Activated CD4-positive, alpha-beta T cell treated with anti-CD3 and anti-CD28 coated beads, Interleukin-2, amount 50 U/mL, for 48 hours (primary cell): ENCODE measurements at regions not wholly inside any gene's neighbourhood (a gene's known extent, or its start where the extent isn't known, plus 50 kb on each side); places are given as distances from the start of the nearest gene placed in this dataset.
"Not testable (repeated sequence)": the region's sequence is repeated elsewhere in the genome, so short reads cannot be mapped to it uniquely, and the experiment has no call there.

Experiments used
- DNase-seq, 2 experiments: peaks; one replicate each; pipeline ENCODE4 v3.0.0-alpha.2; 2020

DNA sequence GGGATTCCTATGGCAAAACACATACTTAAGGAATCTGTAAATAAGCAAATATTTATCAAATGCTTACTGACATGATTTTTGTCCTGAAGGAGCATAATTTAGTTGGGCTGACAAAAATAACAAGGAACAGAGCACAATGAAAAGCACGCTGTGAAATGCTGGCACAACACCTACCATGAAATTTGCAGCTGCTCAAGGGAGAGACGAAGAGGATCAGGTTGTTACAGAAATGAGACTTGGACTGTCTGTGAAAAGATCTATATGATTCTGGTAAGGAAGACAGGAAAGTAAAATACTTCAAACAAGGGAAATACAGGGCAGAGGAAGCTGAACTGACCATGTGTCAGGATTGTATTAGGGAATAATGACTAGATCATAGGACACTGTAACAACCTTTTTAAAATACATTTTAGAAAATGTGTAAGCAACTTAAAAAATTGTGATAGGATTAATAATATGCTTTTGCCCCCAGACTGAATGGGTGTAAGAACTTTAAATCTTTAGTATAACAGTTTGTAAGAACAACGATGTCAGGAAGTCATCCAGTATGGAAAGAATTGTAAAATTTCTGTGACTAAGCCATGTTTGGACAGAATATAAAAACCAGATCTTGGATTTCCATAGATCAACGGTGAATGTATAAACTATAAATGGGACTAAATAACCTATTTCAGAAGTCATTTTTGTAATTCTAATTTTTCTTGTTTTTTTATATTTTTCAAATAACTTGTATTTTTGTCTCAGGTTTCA, 1556.0 kb downstream of the EFNB2 start:
- DNase-seq: no peak

DNA sequence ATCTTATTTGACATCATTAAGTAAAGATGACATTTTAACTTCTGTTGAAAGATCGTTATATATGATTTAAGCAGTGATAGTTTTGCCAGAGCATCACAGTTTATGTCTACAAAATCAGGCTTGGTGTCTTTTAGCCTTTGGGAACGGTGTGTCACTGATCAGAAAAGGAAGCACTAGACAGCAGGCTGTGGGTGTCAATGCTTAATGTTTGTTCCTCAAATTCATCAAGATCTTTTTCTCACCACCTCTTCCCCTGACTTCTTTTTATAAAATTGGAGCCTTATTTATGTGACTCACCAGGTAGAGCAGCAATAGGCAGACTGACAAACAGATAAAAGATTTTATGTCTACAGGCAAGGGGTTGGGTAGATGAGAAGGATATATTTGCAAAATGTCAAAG, 1558.5 kb downstream of the EFNB2 start:
- DNase-seq: no peak

GRCh38 chr13:104975272-104975671, 1560.2 kb downstream of the EFNB2 start:
- no peak for DNase-seq

DNA sequence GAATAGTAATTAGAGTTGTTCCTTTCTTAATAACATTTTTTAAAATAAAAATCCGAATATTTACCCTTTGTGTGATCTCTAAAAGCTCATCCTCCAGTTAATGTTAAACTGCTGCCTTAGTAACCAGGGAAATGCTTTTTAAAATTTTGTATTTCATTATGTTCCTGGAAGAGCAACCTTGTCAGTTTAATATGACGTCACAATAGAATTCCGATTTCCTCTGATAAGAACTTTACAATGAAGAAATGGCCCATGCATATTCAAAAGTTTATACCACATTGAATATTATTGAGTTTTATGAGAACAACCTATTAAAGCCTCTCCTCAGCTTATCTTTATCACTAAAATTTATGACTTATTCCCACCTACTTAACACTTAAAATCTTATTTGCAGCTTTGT, 1566.6 kb downstream of the EFNB2 start:
- no peak for DNase-seq

GRCh38 chr13:104967836-104968630, 1567.4 kb downstream of the EFNB2 start:
- no peak for DNase-seq

- DNase-seq: no peak
Observed at GRCh38 chr13:104967376-104967775, 1568.1 kb downstream of the EFNB2 start.

GRCh38 chr13:104962411-104962810, 1573.1 kb downstream of the EFNB2 start:
- DNase-seq: no peak

DNA sequence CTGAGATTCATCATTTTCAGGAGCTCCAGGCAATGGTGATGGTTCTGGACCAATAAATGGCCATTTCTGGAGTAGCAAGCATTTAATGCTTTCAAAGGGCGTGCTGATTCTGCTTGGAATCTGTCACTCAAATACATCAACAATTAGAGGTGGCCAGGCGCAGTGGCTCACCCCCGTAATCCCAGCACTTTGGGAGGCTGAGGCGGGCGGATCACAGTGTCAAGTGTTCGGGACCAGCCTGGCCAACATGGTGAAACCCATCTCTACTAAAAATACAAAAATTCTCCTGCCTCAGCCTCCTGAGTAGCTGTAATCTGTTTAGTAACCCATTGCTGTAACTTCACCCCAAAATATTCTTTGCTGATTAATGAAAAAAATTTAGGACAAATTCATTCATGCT, 1574.2 kb downstream of the EFNB2 start:
- DNase-seq: no peak

- no peak for DNase-seq
Observed at GRCh38 chr13:104954210-104954609, 1581.3 kb downstream of the EFNB2 start.

- no peak for DNase-seq
Observed at GRCh38 chr13:104953588-104953987, 1581.9 kb downstream of the EFNB2 start.

GRCh38 chr13:104949840-104950740, 1585.4 kb downstream of the EFNB2 start:
- no peak for DNase-seq

DNA sequence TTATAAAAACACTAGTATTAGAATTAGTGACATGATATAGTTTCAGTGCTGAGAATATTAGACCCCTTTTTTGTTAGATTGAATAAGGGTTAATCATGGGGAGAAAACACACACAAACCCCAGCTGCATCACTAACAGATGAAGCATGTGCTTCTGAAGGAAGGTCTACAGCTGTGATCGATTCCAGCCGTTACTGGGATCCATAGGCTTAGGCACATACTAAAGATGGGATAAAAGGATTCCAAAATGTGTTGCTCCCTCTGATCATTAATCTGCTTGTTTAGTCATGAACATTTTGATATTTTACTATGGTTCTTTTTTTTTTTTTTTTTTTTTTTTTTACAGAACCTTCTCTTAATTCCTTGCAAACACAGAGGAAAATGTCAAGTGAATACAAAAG, 1591.3 kb downstream of the EFNB2 start:
- no peak for DNase-seq

GRCh38 chr13:104943331-104943730, 1592.1 kb downstream of the EFNB2 start:
- DNase-seq: no peak

DNA sequence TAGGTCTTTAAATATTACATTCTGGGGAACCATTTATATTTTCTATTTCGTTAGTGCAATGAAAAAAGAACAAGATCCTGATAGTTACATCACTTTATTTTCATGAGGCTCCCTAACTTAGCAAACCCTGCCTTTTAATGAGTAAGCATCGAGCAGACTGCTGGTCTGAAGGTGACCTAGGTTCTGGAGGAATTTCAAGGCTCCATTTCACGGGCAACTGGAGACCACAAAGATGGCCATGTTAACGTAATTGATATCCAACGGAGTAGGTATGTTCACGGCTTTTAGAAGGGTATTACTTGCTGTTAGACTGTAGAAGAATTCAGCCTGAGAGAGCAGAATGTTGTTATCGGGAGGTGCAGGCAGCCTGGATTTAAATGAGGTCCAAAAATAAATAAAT, 1597.6 kb downstream of the EFNB2 start:
- DNase-seq: no peak

DNA sequence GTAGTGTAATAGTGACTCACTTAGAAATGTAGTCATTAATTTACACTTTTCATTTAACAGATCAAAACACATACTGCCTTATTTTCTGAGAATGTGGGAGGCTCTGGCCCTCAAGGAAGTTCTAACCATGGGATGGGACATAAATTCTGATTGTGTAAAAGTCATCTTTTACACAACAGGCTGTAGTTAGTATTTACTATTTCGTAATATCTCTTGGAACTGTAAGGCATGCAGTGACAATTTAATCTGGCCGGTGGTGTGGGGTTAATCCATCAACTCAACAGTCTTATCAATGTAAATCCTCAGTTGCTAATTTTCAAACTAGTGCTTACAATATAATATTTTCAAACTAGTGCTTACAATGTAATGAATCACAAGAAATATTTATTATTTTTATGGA, 1599.2 kb downstream of the EFNB2 start:
- DNase-seq: no peak

DNA sequence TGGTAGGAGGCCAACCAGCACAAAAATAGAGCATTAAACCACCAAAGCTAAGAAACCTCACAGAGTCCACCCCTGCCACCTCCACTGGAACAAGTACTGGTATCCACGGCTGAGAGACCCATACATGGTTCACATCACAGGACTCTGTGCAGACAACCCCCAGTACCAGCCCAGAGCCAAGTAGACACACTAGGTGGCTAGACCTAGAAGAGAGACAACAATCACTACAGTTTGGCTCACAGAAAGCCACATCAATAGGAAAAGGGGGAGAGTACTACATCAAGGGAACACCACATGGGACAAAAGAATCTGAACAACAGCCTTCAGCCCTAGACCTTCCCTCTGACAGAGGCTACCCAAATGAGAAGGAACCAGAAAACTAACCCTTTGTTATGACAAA, 1614.9 kb downstream of the EFNB2 start:
- not testable (repeated sequence) for DNase-seq

DNA sequence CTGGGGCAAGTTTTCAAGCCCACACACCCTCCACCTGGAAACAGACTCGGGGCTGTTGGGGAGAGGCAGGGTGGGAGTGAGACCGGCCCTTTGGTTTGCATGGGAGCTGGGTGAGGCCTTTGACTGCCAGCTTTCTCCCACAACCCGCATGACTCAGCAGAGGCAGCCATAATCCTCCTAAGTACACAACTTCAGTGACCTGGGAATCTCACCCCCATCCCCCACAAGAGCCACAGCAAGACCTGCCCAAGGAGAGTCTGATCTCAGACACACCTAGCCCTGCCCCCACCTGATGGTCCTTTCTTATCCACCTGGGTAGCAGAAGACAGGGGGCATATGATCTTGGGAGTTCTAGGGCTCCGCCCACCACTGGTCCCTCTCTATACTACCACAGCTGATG, 1615.4 kb downstream of the EFNB2 start:
- DNase-seq: no peak

GRCh38 chr13:104900191-104900817, 1635.2 kb downstream of the EFNB2 start:
- DNase-seq: no peak

- DNase-seq: no peak
Observed at GRCh38 chr13:104898484-104898883, 1637.0 kb downstream of the EFNB2 start.

DNA sequence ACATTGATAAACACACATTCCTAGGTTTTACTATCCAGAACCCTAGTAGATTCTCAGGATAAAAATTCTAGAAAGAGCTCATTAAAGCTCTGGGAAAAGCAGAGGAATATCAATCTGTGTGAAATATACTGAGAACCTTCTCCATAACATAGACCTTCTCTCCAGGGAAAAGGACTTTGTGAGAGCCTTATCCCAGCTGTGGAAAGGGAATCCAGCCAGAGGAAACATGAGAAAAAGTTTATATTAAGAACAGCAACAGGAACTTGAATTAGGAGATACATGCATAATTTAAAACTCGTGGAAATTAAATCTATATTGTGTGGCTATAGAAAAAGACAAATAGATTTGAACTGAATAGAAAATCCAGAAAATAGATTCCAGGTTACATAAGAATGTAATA, 1639.9 kb downstream of the EFNB2 start:
- DNase-seq: no peak

DNA sequence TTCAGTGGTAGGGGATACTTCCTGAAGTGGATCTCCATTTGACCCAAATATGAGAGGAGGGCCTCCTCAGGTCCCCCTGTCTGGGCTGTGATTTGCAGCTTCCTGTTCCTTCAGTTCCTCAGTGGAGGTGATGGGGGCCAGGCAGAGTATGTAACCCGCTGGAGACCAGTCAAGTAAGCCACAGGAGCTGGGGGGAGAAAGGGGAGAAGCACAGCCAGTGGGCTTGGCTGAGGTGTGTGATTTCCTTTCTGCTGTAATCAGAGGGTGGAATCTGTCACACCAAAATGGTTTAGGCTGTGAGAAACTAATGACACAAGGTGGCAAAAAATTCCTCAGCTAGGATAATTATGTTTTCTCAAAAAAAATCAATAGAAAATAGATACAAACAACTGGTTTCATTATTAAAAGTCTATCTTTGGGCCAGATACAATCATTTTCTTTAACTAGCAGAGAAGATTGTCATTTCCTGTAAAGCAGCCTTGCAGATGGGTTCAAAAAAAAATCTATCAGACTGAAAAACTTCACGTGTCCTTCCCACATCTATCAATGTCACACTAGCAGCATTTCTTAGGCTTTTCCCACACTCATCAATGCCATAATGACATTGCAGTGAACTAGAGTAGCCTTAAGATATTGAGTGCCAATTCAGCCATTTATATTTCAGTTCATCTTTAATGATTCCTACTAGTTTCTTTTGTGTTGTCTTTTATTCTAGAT, 1660.3 kb downstream of the EFNB2 start:
- no peak for DNase-seq

- no peak for DNase-seq
Observed at GRCh38 chr13:104872153-104872552, 1663.3 kb downstream of the EFNB2 start.
